HG03103 (cell line): ENCODE measurements at regions not wholly inside any gene's neighbourhood (a gene's known extent, or its start where the extent isn't known, plus 50 kb on each side); places are given as distances from the start of the nearest gene placed in this dataset.
"Not testable (repeated sequence)": the region's sequence is repeated elsewhere in the genome, so short reads cannot be mapped to it uniquely, and the experiment has no call there.

Experiments used
- ATAC-seq: cut with Tn5 transposase; IDR thresholded peaks from one replicate; pipeline ENCODE4 v1.9.1; 2021; ENCODE audit warnings: low read depth; ENCODE audit not compliant: unreplicated experiment

GRCh38 chr10:57113545-57113944, 752.5 kb upstream of the ZWINT start:
- no peak for ATAC-seq

- no peak for ATAC-seq
Measured at GRCh38 chr10:57102236-57102635, 741.2 kb upstream of the ZWINT start.

- ATAC-seq, result no peak
Measured at GRCh38 chr10:57098146-57098545, 737.1 kb upstream of the ZWINT start.

GRCh38 chr10:57096044-57096443, 735.0 kb upstream of the ZWINT start:
- no peak for ATAC-seq

- ATAC-seq, result no peak
Measured at GRCh38 chr10:57094965-57095364, 733.9 kb upstream of the ZWINT start.

GRCh38 chr10:57094083-57094482, 733.0 kb upstream of the ZWINT start:
- no peak for ATAC-seq

GRCh38 chr10:57053530-57053929, 692.5 kb upstream of the ZWINT start:
- ATAC-seq, result no peak

- ATAC-seq, result no peak
Measured at GRCh38 chr10:57049096-57049495, 688.0 kb upstream of the ZWINT start.

- ATAC-seq, result no peak
Measured at GRCh38 chr10:57038531-57038930, 677.5 kb upstream of the ZWINT start.

- no peak for ATAC-seq
Measured at GRCh38 chr10:57035310-57035709, 674.3 kb upstream of the ZWINT start.

- ATAC-seq, result not testable (repeated sequence)
Measured at GRCh38 chr10:57032301-57032700, 671.2 kb upstream of the ZWINT start.

GRCh38 chr10:57031346-57031745, 670.3 kb upstream of the ZWINT start:
- ATAC-seq, result no peak

- ATAC-seq, result no peak
Measured at GRCh38 chr10:57026307-57026706, 665.2 kb upstream of the ZWINT start.

GRCh38 chr10:57023626-57024025, 662.6 kb upstream of the ZWINT start:
- ATAC-seq, result no peak

GRCh38 chr10:57018452-57018851, 657.4 kb upstream of the ZWINT start:
- no peak for ATAC-seq

GRCh38 chr10:57017356-57018037, 656.4 kb upstream of the ZWINT start:
- no peak for ATAC-seq

GRCh38 chr10:57015595-57016318, 654.7 kb upstream of the ZWINT start:
- no peak for ATAC-seq

- no peak for ATAC-seq
Measured at GRCh38 chr10:57015187-57015586, 654.1 kb upstream of the ZWINT start.

- no peak for ATAC-seq
Measured at GRCh38 chr10:57014758-57015157, 653.7 kb upstream of the ZWINT start.

GRCh38 chr10:57008189-57008588, 647.1 kb upstream of the ZWINT start:
- no peak for ATAC-seq

- ATAC-seq, result no peak
Measured at GRCh38 chr10:56991591-56992069, 630.6 kb upstream of the ZWINT start.

- no peak for ATAC-seq
Measured at GRCh38 chr10:56975513-56975912, 614.5 kb upstream of the ZWINT start.
